K562 (cell line): ENCODE measurements at regions not wholly inside any gene's neighbourhood (a gene's known extent, or its start where the extent isn't known, plus 50 kb on each side); places are given as distances from the start of the nearest gene placed in this dataset.

ENCODE experiments used
- ATAC-seq: fragments of 200-7000 bp; cut with Tn5 transposase; 3 replicates; pipeline ENCODE4 v1.9.1; 2020; ENCODE audit warnings: moderate library complexity
- BruUV-seq: library from RNA; stranded (reverse); fragments of 400-500 nt; replicated peaks from 2 replicates; lab custom pipeline; 2021; lab: Mats Ljungman, UMichigan
- CTCF ChIA-PET: fragments of 300-600 bp; formaldehyde crosslinking; extraction: SDS; loops from one replicate; lab custom pipeline; 2021; ENCODE audit warnings: low intra/inter-chr PET ratio; lab: Yijun Ruan, JAX
- POLR2A ChIA-PET: fragments of 300-600, 350-650 bp; sonication (Branson Sonifier 250); formaldehyde crosslinking; extraction: SDS; loops from one replicate; lab custom pipeline; 2021; ENCODE audit warnings: antibody characterized with exemption, inconsistent platforms; lab: Yijun Ruan, JAX
- DNase-seq, 4 experiments: peaks; one replicate each; pipeline versions ENCODE4 v3.0.0 to v3.0.0-alpha.2; 2011 to 2018; ENCODE audit warnings: low spot score in 3 of 4, mixed read lengths in 3 of 4; ENCODE audit errors: extremely low read depth in 1 of 4
- FAIRE-seq: peaks from 2 replicates; lab custom pipeline; 2011; peaks lifted over from hg19 to GRCh38; lab: Jason Lieb, UNC
- H2AFZ ChIP-seq: 2 replicates; pipeline ENCODE4 v1.6.0; 2011; ENCODE audit warnings: low read depth, low read length, control low read depth, inconsistent platforms
- H3K27ac ChIP-seq: fragments of 200-600 bp; 3 replicates; pipeline ENCODE4 v1.8.0; 2011; ENCODE audit warnings: low read depth, mild to moderate bottlenecking, control low read depth, inconsistent platforms, low read length, moderate library complexity, mixed read lengths; ENCODE audit errors: extremely low read depth
- H3K27me3 ChIP-seq, 2 experiments: fragments of 300-600 bp in 1 of 2; 2 replicates in 1 of 2; 3 replicates in 1 of 2; pipeline versions ENCODE4 v1.6.0 to v1.8.0; 2011; ENCODE audit warnings: inconsistent platforms in 2 of 2, low read length in 2 of 2, mild to moderate bottlenecking in 1 of 2, mixed read lengths in 1 of 2, moderate library complexity in 1 of 2; ENCODE audit not compliant: control insufficient read depth in 2 of 2, insufficient read depth in 2 of 2
- H3K36me3 ChIP-seq: fragments of 300-600 bp; 3 replicates; pipeline ENCODE4 v1.8.0; 2011; ENCODE audit warnings: mild to moderate bottlenecking, low read length, inconsistent platforms; ENCODE audit not compliant: control insufficient read depth, insufficient read depth
- H3K4me1 ChIP-seq, 2 experiments: fragments of 200-600 bp in 1 of 2; replicated peaks in 1 of 2; 2 replicates in 1 of 2; 3 replicates in 1 of 2; pipeline versions ENCODE4 v1.5.1 to v1.8.0; 2011; ENCODE audit warnings: inconsistent platforms in 2 of 2, low read length in 2 of 2, mild to moderate bottlenecking in 1 of 2, mixed read lengths in 1 of 2, moderate library complexity in 1 of 2; ENCODE audit not compliant: control insufficient read depth in 2 of 2, insufficient read depth in 2 of 2
- H3K4me2 ChIP-seq: 2 replicates; pipeline ENCODE4 v1.6.1; 2011; ENCODE audit warnings: low read length, control low read depth, inconsistent platforms, mixed read lengths; ENCODE audit not compliant: insufficient read depth
- H3K4me3 ChIP-seq: fragments of 200-600 bp; sonication (generic), shearing (Covaris generic); 2 replicates; pipeline ENCODE4 v1.5.1; 2016; ENCODE audit warnings: control low read depth, inconsistent platforms
- H3K79me2 ChIP-seq: fragments of 200-600 bp; 3 replicates; pipeline ENCODE4 v1.8.0; 2011; ENCODE audit warnings: low read length, inconsistent platforms; ENCODE audit not compliant: control insufficient read depth, insufficient read depth
- H3K9ac ChIP-seq, 2 experiments: 2 replicates each; pipeline versions ENCODE4 v1.6.0 to v1.6.1; 2011; ENCODE audit warnings: low read depth in 2 of 2, low read length in 2 of 2, control low read depth in 1 of 2, inconsistent platforms in 1 of 2, mild to moderate bottlenecking in 1 of 2, mixed read lengths in 1 of 2; ENCODE audit not compliant: insufficient read depth in 1 of 2
- H3K9me1 ChIP-seq: one replicate; pipeline ENCODE4 v1.6.0; 2011; ENCODE audit warnings: inconsistent platforms, mild to moderate bottlenecking, low read length, moderate library complexity; ENCODE audit not compliant: control insufficient read depth, insufficient read depth
- H3K9me3 ChIP-seq: replicated peaks from 2 replicates; pipeline ENCODE4 v1.5.1; 2011; ENCODE audit warnings: low read depth, low read length, inconsistent platforms; ENCODE audit not compliant: control insufficient read depth, insufficient read depth
- H4K20me1 ChIP-seq: replicated peaks from 2 replicates; pipeline ENCODE4 v1.6.1; 2011; ENCODE audit warnings: low read length, inconsistent platforms, mixed read lengths; ENCODE audit not compliant: control insufficient read depth, insufficient read depth
- ATF1 ChIP-seq, 2 experiments: fragments of 450-650 bp in 1 of 2; IDR thresholded peaks; 2 replicates each; pipeline ENCODE4 v1.6.1; 2016; ENCODE audit warnings: missing compliant biosample characterization in 1 of 2, missing genetic modification characterization in 1 of 2
- CHCHD3 ChIP-seq: fragments of 250-450 bp; sonication (Bioruptor Pico); IDR thresholded peaks from 2 replicates; pipeline ENCODE4 v2.1.2; 2022; ENCODE audit warnings: mild to moderate bottlenecking
- CREB1 ChIP-seq, 2 experiments: sonication (generic) in 1 of 2; formaldehyde crosslinking in 1 of 2; IDR thresholded peaks; 2 replicates each; pipeline versions ENCODE4 v1.6.1 to v1.8.0; 2012 to 2022; ENCODE audit warnings: inconsistent platforms in 1 of 2, mild to moderate bottlenecking in 1 of 2, missing genetic modification reagents in 1 of 2, moderate library complexity in 1 of 2
- HIVEP1 ChIP-seq: fragments of 250-450 bp; sonication (Bioruptor Pico); IDR thresholded peaks from 2 replicates; pipeline ENCODE4 v1.4.0; 2020; ENCODE audit warnings: mild to moderate bottlenecking
- KHSRP ChIP-seq: fragments of 450-650 bp; IDR thresholded peaks from 2 replicates; pipeline ENCODE4 v1.6.1; 2017
- MEIS2 ChIP-seq: fragments of 450-650 bp; IDR thresholded peaks from 2 replicates; pipeline ENCODE4 v1.6.1; 2014; ENCODE audit warnings: mild to moderate bottlenecking; ENCODE audit not compliant: partially characterized antibody
- PTRF ChIP-seq: fragments of 450-650 bp; IDR thresholded peaks from 2 replicates; pipeline ENCODE4 v1.6.1; 2016; ENCODE audit warnings: mild to moderate bottlenecking, missing genetic modification characterization, missing compliant biosample characterization
- WGBS: fragments of 100-300 bp; shearing (Covaris generic); methylation state at CpG from one replicate; pipeline ENCODE4 v1.1.6; 2016; ENCODE audit warnings: low coverage, mixed read lengths; ENCODE audit not compliant: insufficient coverage; ENCODE audit errors: missing lambda C conversion rate; 5-methylcytosine and 5-hydroxymethylcytosine counted together
- in situ Hi-C: fragments of 300-500 bp; cut with MboI; formaldehyde crosslinking; loops from 4 replicates; pipeline ENCODE4 v1.15.0; 2018; ENCODE audit warnings: inconsistent platforms, mixed read lengths
- intact Hi-C: fragments of 100-400 bp; cut with micrococcal nuclease; formaldehyde crosslinking; loops from 2 replicates; pipeline ENCODE4 v1.14.2; 2022
- TF ChIP-seq, protein P1 (sequence below), 2 experiments: fragments of 150-350 bp in 1 of 2; IDR thresholded peaks; 2 replicates each; pipeline ENCODE4 v1.6.1; 2012 to 2016; ENCODE audit warnings: low read depth in 2 of 2, low read length in 2 of 2, mild to moderate bottlenecking in 1 of 2, moderate library complexity in 1 of 2

DNA sequence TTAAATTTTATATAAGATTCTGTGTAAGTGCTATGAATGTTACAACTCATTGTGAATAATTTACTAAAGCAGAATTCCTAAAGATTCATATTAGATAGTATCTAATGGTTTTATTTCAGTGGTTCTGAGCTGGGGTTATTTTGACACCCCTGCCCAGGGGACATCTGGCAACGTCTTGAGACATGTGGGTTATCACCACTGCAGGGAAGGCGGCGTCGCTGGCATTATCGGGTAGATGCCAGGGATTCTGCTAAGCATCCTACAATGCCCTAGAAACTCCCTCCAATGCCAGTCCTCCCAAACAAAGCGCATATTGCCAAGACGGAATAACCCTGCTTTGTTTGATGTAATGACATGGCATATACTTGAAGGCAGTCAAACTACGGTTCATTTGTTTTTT lies 372.3 kb upstream of the ZFHX3 start:
- in situ Hi-C loops = no loop called here

DNA sequence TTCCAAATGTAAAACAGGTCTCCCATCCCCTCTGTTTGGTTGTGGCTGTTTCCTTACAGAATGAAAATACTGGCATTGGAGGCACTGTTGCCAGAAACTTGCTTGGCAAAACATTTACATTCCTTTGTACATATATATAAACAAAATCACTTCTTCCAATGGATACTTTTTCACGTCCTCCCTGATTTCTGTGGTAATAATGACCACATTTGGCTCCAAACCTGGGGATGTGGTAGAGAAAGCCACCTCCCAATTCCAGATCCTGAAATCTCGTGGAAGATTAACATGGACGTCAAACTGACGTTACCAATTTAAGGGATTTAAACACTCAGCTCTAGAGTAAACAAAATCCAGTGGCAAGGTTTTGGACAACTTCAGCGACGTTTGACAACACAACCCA lies 370.8 kb upstream of the ZFHX3 start:
- Histone ChIP-seq H3K4me1 (no peaks in the 10 kb centered on the region), H2AFZ (no peak overlapping the region), H3K9me1 (no peaks in the 10 kb centered on the region), H3K36me3 (no peaks in the 10 kb centered on the region), H3K79me2 (no peaks in the 10 kb centered on the region), H3K9ac (no peak overlapping the region), H3K27me3 (peaks cover 0 to 4% of the 10 kb centered on the region in 2 experiments; a peak in 3 of 5 replicates), H3K27ac (no peak overlapping the region), H3K4me2 (no peak overlapping the region), H4K20me1 (no peaks in the 10 kb centered on the region; the same call in 1 of the 2 replicates), H3K4me3 (no peak overlapping the region), H3K9me3 (no peaks in the 10 kb centered on the region)
- in situ Hi-C loops (no loop called here), intact Hi-C loops (no loop called here)
- FAIRE-seq (no peak), DNase-seq (no peak), ATAC-seq (no peak)
- BruUV-seq = no TSS peak
- 1% methylated on average over 6 of the region's 6 CpGs for WGBS
- ChIA-PET POLR2A (no interaction called here), CTCF (no interaction called here)
- TF ChIP-seq HIVEP1 (CRISPR knock-in tag) (no peak), MEIS2 (no peak), ATF1 (CRISPR knock-in tag; IDR thresholded peaks at IDR 0.05) (no peak), ATF1 (tag; IDR thresholded peaks at IDR 0.05) (no peak), PTRF (tag) (no peak)
- TF ChIP-seq, protein P1, sequence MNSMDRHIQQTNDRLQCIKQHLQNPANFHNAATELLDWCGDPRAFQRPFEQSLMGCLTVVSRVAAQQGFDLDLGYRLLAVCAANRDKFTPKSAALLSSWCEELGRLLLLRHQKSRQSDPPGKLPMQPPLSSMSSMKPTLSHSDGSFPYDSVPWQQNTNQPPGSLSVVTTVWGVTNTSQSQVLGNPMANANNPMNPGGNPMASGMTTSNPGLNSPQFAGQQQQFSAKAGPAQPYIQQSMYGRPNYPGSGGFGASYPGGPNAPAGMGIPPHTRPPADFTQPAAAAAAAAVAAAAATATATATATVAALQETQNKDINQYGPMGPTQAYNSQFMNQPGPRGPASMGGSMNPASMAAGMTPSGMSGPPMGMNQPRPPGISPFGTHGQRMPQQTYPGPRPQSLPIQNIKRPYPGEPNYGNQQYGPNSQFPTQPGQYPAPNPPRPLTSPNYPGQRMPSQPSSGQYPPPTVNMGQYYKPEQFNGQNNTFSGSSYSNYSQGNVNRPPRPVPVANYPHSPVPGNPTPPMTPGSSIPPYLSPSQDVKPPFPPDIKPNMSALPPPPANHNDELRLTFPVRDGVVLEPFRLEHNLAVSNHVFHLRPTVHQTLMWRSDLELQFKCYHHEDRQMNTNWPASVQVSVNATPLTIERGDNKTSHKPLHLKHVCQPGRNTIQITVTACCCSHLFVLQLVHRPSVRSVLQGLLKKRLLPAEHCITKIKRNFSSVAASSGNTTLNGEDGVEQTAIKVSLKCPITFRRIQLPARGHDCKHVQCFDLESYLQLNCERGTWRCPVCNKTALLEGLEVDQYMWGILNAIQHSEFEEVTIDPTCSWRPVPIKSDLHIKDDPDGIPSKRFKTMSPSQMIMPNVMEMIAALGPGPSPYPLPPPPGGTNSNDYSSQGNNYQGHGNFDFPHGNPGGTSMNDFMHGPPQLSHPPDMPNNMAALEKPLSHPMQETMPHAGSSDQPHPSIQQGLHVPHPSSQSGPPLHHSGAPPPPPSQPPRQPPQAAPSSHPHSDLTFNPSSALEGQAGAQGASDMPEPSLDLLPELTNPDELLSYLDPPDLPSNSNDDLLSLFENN (IDR thresholded peaks at IDR 0.05; ENCODE audit: low read depth in 2 of 2, low read length in 2 of 2) = no peak

More for the DNA sequence above, 372.3 kb upstream of the ZFHX3 start:
- no peak for TF ChIP-seq CHCHD3 (CRISPR knock-in tag)
- no peak for TF ChIP-seq KHSRP
- no peak for TF ChIP-seq CREB1 (IDR thresholded peaks at IDR 0.05)
- TF ChIP-seq CREB1 (CRISPR knock-in tag; IDR thresholded peaks at IDR 0.05) = no peak
- TF ChIP-seq, all 486 proteins: peak for 0
- Histone ChIP-seq H3K4me1 (no peaks in the 10 kb centered on the region), H2AFZ (no peak overlapping the region), H3K9ac (no peak overlapping the region), H3K27me3 (peaks cover 0 to 4% of the 10 kb centered on the region in 2 experiments; a peak in 3 of 5 replicates), H3K9me3 (no peaks in the 10 kb centered on the region), H3K4me2 (no peak overlapping the region), H3K79me2 (no peaks in the 10 kb centered on the region), H3K36me3 (no peaks in the 10 kb centered on the region), H3K9me1 (no peaks in the 10 kb centered on the region), H3K4me3 (no peak overlapping the region), H3K27ac (no peak overlapping the region), H4K20me1 (no peaks in the 10 kb centered on the region; the same call in 1 of the 2 replicates)
- ChIA-PET CTCF (no interaction called here), POLR2A (no interaction called here)
- no peak for FAIRE-seq
- no TSS peak for BruUV-seq
- 4% methylated on average over 8 of the region's 8 CpGs for WGBS
- DNase-seq = no peak
- intact Hi-C loops = no loop called here
- no peak for ATAC-seq
